ENCODE measurements at regions not wholly inside any gene's neighbourhood (a gene's known extent, or its start where the extent isn't known, plus 50 kb on each side); places are given as distances from the start of the nearest gene placed in this dataset.

- H3K23me2 ChIP-seq (ENCODE audit: insufficient read length, low read depth, low read length, poor library complexity, severe bottlenecking), result no peaks in the 10 kb centered on the region
- no peak overlapping the region for H3K14ac ChIP-seq (ENCODE audit: insufficient read depth, low read length)
- no peaks in the 10 kb centered on the region for H3K79me1 ChIP-seq (ENCODE audit: insufficient read depth, low read depth, low read length, poor library complexity, severe bottlenecking)
- no peak overlapping the region for H3K23ac ChIP-seq (ENCODE audit: insufficient read length, low read depth, low read length)
- H4K5ac ChIP-seq (ENCODE audit: insufficient read length, low read depth, low read length), result no peak overlapping the region
- no peak overlapping the region for H2AFZ ChIP-seq (ENCODE audit: low read length)
- no CpG with 5 or more reads among the region's 1 CpG for WGBS (ENCODE audit: extremely low coverage, insufficient read length, low lambda C conversion rate)
- H4K20me1 ChIP-seq (ENCODE audit: control insufficient read depth, insufficient read depth, insufficient read length), result no peaks in the 10 kb centered on the region
- peaks cover 0 to 3% of the 10 kb centered on the region in 2 experiments; a peak in 1 of 5 replicates for H3K9me3 Mint-ChIP-seq
- no peak for DNase-seq
- H2BK15ac ChIP-seq (ENCODE audit: low read depth, low read length), result no peak overlapping the region
- no peak overlapping the region for H2BK5ac ChIP-seq (ENCODE audit: insufficient read length, low read length)
- TF ChIP-seq, protein P1, sequence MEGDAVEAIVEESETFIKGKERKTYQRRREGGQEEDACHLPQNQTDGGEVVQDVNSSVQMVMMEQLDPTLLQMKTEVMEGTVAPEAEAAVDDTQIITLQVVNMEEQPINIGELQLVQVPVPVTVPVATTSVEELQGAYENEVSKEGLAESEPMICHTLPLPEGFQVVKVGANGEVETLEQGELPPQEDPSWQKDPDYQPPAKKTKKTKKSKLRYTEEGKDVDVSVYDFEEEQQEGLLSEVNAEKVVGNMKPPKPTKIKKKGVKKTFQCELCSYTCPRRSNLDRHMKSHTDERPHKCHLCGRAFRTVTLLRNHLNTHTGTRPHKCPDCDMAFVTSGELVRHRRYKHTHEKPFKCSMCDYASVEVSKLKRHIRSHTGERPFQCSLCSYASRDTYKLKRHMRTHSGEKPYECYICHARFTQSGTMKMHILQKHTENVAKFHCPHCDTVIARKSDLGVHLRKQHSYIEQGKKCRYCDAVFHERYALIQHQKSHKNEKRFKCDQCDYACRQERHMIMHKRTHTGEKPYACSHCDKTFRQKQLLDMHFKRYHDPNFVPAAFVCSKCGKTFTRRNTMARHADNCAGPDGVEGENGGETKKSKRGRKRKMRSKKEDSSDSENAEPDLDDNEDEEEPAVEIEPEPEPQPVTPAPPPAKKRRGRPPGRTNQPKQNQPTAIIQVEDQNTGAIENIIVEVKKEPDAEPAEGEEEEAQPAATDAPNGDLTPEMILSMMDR (conservative IDR thresholded peaks at IDR 0.05), result no peak
- no peak overlapping the region for H3T11ph ChIP-seq (ENCODE audit: low read length)
- H4K8ac ChIP-seq (replicated peaks; ENCODE audit: insufficient read length, low read depth, low read length), result no peak overlapping the region
- H3K4me2 ChIP-seq (ENCODE audit: insufficient read depth, insufficient read length, low read length), result no peak overlapping the region
- H3K27ac ChIP-seq (ENCODE audit: insufficient read length, low read depth, low read length), result no peak overlapping the region
- no peaks in the 10 kb centered on the region for H3K27me3 Mint-ChIP-seq (ENCODE audit: low read depth)
- no peak overlapping the region for H3K9ac ChIP-seq (ENCODE audit: extremely low read depth, insufficient read length, low read length)
- H3K27me3 ChIP-seq (ENCODE audit: insufficient read depth, low read length), result no peaks in the 10 kb centered on the region
- no peak overlapping the region for H2BK120ac ChIP-seq (ENCODE audit: low read depth, low read length, poor library complexity, severe bottlenecking)
- no peak overlapping the region for H3K4me3 Mint-ChIP-seq
- no peak overlapping the region for H3K18ac ChIP-seq (ENCODE audit: insufficient read length, low read depth, low read length)
- no peak overlapping the region for H2BK20ac ChIP-seq (ENCODE audit: low read depth, low read length, poor library complexity, severe bottlenecking)
- no peak overlapping the region for H3K27ac Mint-ChIP-seq
- H2AK5ac ChIP-seq (ENCODE audit: insufficient read length, low read length), result no peak overlapping the region
- H3K79me2 ChIP-seq (ENCODE audit: insufficient read depth, low read length), result no peaks in the 10 kb centered on the region
- H2BK12ac ChIP-seq (ENCODE audit: insufficient read length, low read depth, low read length), result no peak overlapping the region
- H4K91ac ChIP-seq (ENCODE audit: insufficient read length, low read depth, low read length), result no peak overlapping the region
- H3K4me1 ChIP-seq (ENCODE audit: insufficient read depth, low read length), result peaks cover 8% of the 10 kb centered on the region; the same call in 1 of the 2 replicates
- no peak overlapping the region for H3K4ac ChIP-seq (ENCODE audit: low read depth, low read length)
- peaks cover 35 to 50% of the 10 kb centered on the region in 2 experiments for H3K4me1 Mint-ChIP-seq
- no peak overlapping the region for H3K56ac ChIP-seq (ENCODE audit: insufficient read length, low read depth, low read length)
- H3K36me3 Mint-ChIP-seq (ENCODE audit: insufficient read depth in 1 of 3, low read depth in 3 of 3), result peaks cover 0 to 3% (median 0%) of the 10 kb centered on the region in 3 experiments; a peak in 2 of 7 replicates
- H3K9me3 ChIP-seq (ENCODE audit: control insufficient read depth, low read depth, low read length), result no peaks in the 10 kb centered on the region
Measured at GRCh38 chr2:150732491-150732890, 245.0 kb upstream of the RND3 start.

Data from H9 (cell line).